Natural killer cell (primary cell): ENCODE measurements at regions not wholly inside any gene's neighbourhood (a gene's known extent, or its start where the extent isn't known, plus 50 kb on each side); places are given as distances from the start of the nearest gene placed in this dataset.

ENCODE experiments used
- ATAC-seq, 3 donors: fragments of 150-1000 bp in 2 of 3; fragments of 200-7000 bp in 1 of 3; cut with Tn5 transposase; 1 replicate in 1 of 3; 2 replicates in 2 of 3; pipeline ENCODE4 v1.10.0; 2021; ENCODE audit warnings: mild to moderate bottlenecking in 2 of 3, moderate library complexity in 2 of 3
- DNase-seq, 2 donors: peaks; one replicate each; pipeline versions ENCODE4 v3.0.0 to v3.0.0-alpha.2; 2013 to 2021; ENCODE audit warnings: mixed read lengths in 1 of 2
- H3K27ac ChIP-seq: one replicate; pipeline ENCODE4 v1.5.1; 2013; ENCODE audit warnings: mild to moderate bottlenecking, low read length
- H3K27me3 ChIP-seq: one replicate; pipeline ENCODE4 v1.6.1; 2013; ENCODE audit warnings: low read length; ENCODE audit not compliant: control insufficient read depth, insufficient read depth
- H3K36me3 ChIP-seq: one replicate; pipeline ENCODE4 v1.6.1; 2013; ENCODE audit warnings: low read length; ENCODE audit not compliant: control insufficient read depth, insufficient read depth
- H3K4me1 ChIP-seq: one replicate; pipeline ENCODE4 v1.6.1; 2013; ENCODE audit warnings: low read length; ENCODE audit not compliant: control insufficient read depth, insufficient read depth
- H3K4me3 ChIP-seq: one replicate; pipeline ENCODE4 v1.5.1; 2013; ENCODE audit warnings: low read length
- H3K9me3 ChIP-seq: one replicate; pipeline ENCODE4 v1.6.1; 2013; ENCODE audit warnings: low read length; ENCODE audit not compliant: control insufficient read depth, insufficient read depth
- H3K27ac Mint-ChIP-seq, 2 donors: one replicate each; pipeline ENCODE4 v1.8.0; 2022; ENCODE audit warnings: mild to moderate bottlenecking in 2 of 2, mixed read lengths in 2 of 2, moderate library complexity in 1 of 2
- H3K27me3 Mint-ChIP-seq, 2 donors: one replicate each; pipeline ENCODE4 v1.8.0; 2022; ENCODE audit warnings: low read depth in 2 of 2, mixed read lengths in 2 of 2
- H3K36me3 Mint-ChIP-seq: one replicate; pipeline ENCODE4 v1.8.0; 2022; ENCODE audit warnings: mixed read lengths
- H3K4me1 Mint-ChIP-seq, 2 donors: one replicate each; pipeline ENCODE4 v1.8.0; 2022; ENCODE audit warnings: mixed read lengths in 2 of 2
- H3K4me3 Mint-ChIP-seq: one replicate; pipeline ENCODE4 v1.8.0; 2022; ENCODE audit warnings: mild to moderate bottlenecking, moderate library complexity, mixed read lengths
- H3K9me3 Mint-ChIP-seq, 2 donors: one replicate each; pipeline ENCODE4 v1.8.0; 2022; ENCODE audit warnings: mixed read lengths in 2 of 2
- WGBS: methylation state at CpG from one replicate; pipeline ENCODE4 v1.1.7; 2013; ENCODE audit warnings: missing lambda C conversion rate; ENCODE audit not compliant: insufficient coverage; 5-methylcytosine and 5-hydroxymethylcytosine counted together
- intact Hi-C: fragments of 100-400 bp; cut with micrococcal nuclease; formaldehyde crosslinking; loops from one replicate; pipeline ENCODE4 v1.14.2; 2022
- TF ChIP-seq, protein P1 (sequence below): fragments of 200-600 bp; IDR thresholded peaks from one replicate; pipeline ENCODE4 v1.8.0; 2022; ENCODE audit warnings: antibody characterized with exemption

DNA sequence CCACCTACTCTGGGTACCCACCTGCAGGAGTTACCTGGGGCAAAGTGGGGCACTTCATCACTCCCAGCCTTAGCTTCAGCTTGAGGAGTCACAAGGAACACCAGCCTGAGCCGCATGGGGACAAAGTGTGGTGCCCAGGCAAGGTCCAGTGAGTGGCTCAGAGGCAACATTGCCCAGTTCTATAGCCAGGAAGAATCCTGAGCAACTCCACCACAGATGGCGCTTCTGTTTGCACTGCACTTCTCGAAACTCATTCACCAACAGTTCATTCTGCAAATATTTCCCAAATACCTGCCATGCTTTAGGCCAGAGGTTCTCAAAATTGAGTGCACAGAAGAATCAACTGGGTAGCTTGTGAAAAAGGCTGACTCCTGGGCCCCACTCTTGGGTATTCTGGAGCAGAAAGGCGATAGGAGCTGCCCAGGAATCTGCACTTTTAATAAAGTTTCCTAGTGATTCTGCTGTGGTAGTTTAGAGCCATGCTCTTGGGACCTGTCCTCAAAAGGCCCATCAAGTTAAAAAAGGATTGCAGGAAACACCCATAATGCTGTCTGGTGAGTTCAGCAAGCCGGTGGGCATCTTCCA, 83.1 kb downstream of the VEGFA start:
- H3K27me3 Mint-ChIP-seq: peaks cover 0 to 4% of the 10 kb centered on the region in 2 donors
- H3K9me3 ChIP-seq: no peaks in the 10 kb centered on the region
- WGBS: 88% methylated on average over 5 of the region's 5 CpGs

DNA sequence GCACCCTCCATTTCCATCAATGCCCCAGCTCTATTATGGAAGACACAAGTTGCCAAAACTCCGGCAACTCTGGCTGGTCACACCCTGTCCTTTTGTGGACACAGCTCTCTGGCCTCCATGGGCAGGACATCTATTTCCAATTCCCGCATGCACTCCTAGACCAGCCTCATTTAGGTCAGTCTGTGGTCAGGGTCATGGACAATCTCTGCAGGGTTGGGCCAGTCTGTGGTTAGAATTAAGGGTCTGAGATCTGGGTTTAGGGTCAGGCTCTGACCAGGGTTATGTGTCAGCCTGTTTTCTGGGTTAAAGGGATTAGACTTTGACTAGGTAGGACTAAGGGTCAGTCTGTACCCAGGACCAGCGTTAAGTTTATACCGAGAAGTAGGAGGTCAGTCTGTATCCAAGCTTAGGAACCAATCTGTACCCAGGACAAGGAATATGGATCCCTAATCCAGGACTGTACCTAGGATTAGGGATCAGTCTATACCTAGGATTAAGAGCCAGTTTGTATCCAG, 82.4 kb downstream of the VEGFA start:
- no peaks in the 10 kb centered on the region for H3K4me1 ChIP-seq
- Mint-ChIP-seq H3K4me3 (no peak overlapping the region), H3K27ac (no peak overlapping the region), H3K27me3 (peaks cover 3 to 12% of the 10 kb centered on the region in 2 donors), H3K4me1 (peaks cover 0 to 5% of the 10 kb centered on the region in 2 donors), H3K9me3 (no peaks in the 10 kb centered on the region), H3K36me3 (no peaks in the 10 kb centered on the region)
- WGBS: 95% methylated on average over 4 of the region's 4 CpGs
- TF ChIP-seq, protein P1, sequence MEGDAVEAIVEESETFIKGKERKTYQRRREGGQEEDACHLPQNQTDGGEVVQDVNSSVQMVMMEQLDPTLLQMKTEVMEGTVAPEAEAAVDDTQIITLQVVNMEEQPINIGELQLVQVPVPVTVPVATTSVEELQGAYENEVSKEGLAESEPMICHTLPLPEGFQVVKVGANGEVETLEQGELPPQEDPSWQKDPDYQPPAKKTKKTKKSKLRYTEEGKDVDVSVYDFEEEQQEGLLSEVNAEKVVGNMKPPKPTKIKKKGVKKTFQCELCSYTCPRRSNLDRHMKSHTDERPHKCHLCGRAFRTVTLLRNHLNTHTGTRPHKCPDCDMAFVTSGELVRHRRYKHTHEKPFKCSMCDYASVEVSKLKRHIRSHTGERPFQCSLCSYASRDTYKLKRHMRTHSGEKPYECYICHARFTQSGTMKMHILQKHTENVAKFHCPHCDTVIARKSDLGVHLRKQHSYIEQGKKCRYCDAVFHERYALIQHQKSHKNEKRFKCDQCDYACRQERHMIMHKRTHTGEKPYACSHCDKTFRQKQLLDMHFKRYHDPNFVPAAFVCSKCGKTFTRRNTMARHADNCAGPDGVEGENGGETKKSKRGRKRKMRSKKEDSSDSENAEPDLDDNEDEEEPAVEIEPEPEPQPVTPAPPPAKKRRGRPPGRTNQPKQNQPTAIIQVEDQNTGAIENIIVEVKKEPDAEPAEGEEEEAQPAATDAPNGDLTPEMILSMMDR: no peak
- H3K36me3 ChIP-seq: no peaks in the 10 kb centered on the region
- DNase-seq: no peak
- intact Hi-C loops: no loop called here
- no peak overlapping the region for H3K4me3 ChIP-seq
- H3K9me3 ChIP-seq: no peaks in the 10 kb centered on the region
- no peak overlapping the region for H3K27ac ChIP-seq
- H3K27me3 ChIP-seq: no peaks in the 10 kb centered on the region
- ATAC-seq: no peak

More for the DNA sequence above, 83.1 kb downstream of the VEGFA start:
- H3K27ac ChIP-seq: no peak overlapping the region
- H3K4me3 ChIP-seq: no peak overlapping the region
- intact Hi-C loops: no loop called here
- H3K4me1 Mint-ChIP-seq: peaks cover 0 to 5% of the 10 kb centered on the region in 2 donors
- DNase-seq (no peak), ATAC-seq (no peak)
- no peaks in the 10 kb centered on the region for H3K4me1 ChIP-seq
- no peaks in the 10 kb centered on the region for H3K36me3 Mint-ChIP-seq
- no peaks in the 10 kb centered on the region for H3K27me3 ChIP-seq
- H3K36me3 ChIP-seq: no peaks in the 10 kb centered on the region
- H3K4me3 Mint-ChIP-seq: no peak overlapping the region
- TF ChIP-seq, protein P1: no peak
- no peak overlapping the region for H3K27ac Mint-ChIP-seq
- no peaks in the 10 kb centered on the region for H3K9me3 Mint-ChIP-seq

DNA sequence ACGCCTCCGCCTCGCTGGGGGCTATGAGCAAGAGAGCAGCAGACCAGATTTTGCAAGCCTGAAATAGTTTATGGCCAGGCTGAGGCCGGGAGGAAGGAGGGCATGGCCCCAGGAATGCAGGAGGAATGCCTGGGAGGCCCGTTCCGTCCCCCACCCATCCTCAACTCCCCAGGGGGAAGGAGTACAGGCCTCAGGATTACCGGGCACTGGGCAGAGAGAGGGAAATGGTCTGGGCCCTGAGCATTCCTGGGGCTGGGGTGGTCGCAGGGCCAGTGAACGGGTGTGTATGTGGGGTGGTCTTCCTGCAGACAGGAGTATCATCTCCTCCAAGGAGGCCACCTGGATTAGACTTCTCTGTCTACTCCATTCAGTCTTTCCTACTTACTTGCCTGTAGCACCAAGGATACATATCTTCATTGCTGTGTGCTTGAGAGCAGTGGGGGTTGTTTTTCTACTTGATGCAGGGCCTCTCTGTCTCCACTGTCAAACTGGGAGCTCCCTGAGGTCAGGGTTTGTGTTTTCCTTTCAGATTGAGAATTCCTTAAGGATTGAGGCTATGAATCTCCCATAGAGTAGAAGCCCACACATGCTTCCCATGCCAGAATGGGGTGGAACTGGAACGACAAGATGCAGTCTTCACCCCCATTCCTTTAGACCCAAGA, 81.3 kb downstream of the VEGFA start:
- 94% methylated on average over 7 of the region's 10 CpGs for WGBS
- Histone ChIP-seq H3K27me3 (no peaks in the 10 kb centered on the region), H3K4me3 (no peak overlapping the region), H3K27ac (no peak overlapping the region), H3K36me3 (no peaks in the 10 kb centered on the region), H3K9me3 (no peaks in the 10 kb centered on the region), H3K4me1 (no peaks in the 10 kb centered on the region)
- peaks cover 3 to 13% of the 10 kb centered on the region in 2 donors for H3K27me3 Mint-ChIP-seq
- H3K9me3 Mint-ChIP-seq: no peaks in the 10 kb centered on the region
- TF ChIP-seq, protein P1: no peak
- H3K36me3 Mint-ChIP-seq: no peaks in the 10 kb centered on the region
- H3K27ac Mint-ChIP-seq: no peak overlapping the region
- peaks cover 0 to 5% of the 10 kb centered on the region in 2 donors for H3K4me1 Mint-ChIP-seq
- intact Hi-C loops: no loop called here
- DNase-seq (no peak), ATAC-seq (no peak)
- no peak overlapping the region for H3K4me3 Mint-ChIP-seq
